KMS-11 (cell line): ENCODE measurements at regions not wholly inside any gene's neighbourhood (a gene's known extent, or its start where the extent isn't known, plus 50 kb on each side); places are given as distances from the start of the nearest gene placed in this dataset.

Experiments
- H2AFZ ChIP-seq: fragments of 200-600 bp; sonication (generic); 2 replicates; pipeline ENCODE4 v1.6.1; 2016; ENCODE audit warnings: antibody characterized with exemption, mixed run types, low read depth
- H3K27ac ChIP-seq: fragments of 200-600 bp; sonication (generic); 2 replicates; pipeline ENCODE4 v1.6.1; 2016; ENCODE audit warnings: mild to moderate bottlenecking, mixed run types
- H3K27me3 ChIP-seq: fragments of 200-600 bp; sonication (generic); 2 replicates; pipeline ENCODE4 v1.6.1; 2017; ENCODE audit warnings: mild to moderate bottlenecking, low read depth, mixed run types, moderate library complexity; ENCODE audit not compliant: insufficient read depth
- H3K36me3 ChIP-seq: fragments of 200-600 bp; sonication (generic); 2 replicates; pipeline ENCODE4 v1.6.1; 2017; ENCODE audit warnings: mild to moderate bottlenecking, mixed run types; ENCODE audit not compliant: insufficient read depth
- H3K4me1 ChIP-seq: fragments of 200-600 bp; sonication (generic); 2 replicates; pipeline ENCODE4 v1.6.1; 2016; ENCODE audit warnings: mild to moderate bottlenecking, low read depth, mixed run types; ENCODE audit not compliant: poor library complexity, severe bottlenecking
- H3K4me2 ChIP-seq: fragments of 200-600 bp; sonication (generic); 2 replicates; pipeline ENCODE4 v1.7.0; 2016; ENCODE audit warnings: mild to moderate bottlenecking, mixed run types
- H3K4me3 ChIP-seq: fragments of 200-600 bp; sonication (generic); IDR thresholded peaks from 2 replicates; pipeline ENCODE4 v1.6.1; 2017; ENCODE audit warnings: low read depth, low read length, mixed read lengths; ENCODE audit not compliant: insufficient read depth
- H3K79me2 ChIP-seq: fragments of 200-600 bp; sonication (generic); 2 replicates; pipeline ENCODE4 v1.6.1; 2016; ENCODE audit warnings: low read depth, mixed run types; ENCODE audit not compliant: insufficient read depth
- H3K9ac ChIP-seq: fragments of 200-600 bp; sonication (generic); 2 replicates; pipeline ENCODE4 v1.6.1; 2016; ENCODE audit warnings: mild to moderate bottlenecking, mixed run types
- H4K20me1 ChIP-seq: fragments of 200-600 bp; sonication (generic); 2 replicates; pipeline ENCODE4 v1.6.1; 2016; ENCODE audit warnings: mild to moderate bottlenecking, mixed run types; ENCODE audit not compliant: insufficient read depth
- TF ChIP-seq, protein P1 (sequence below): fragments of 200-600 bp; sonication (generic); conservative IDR thresholded peaks from 2 replicates; pipeline ENCODE4 v1.6.1; 2017; ENCODE audit warnings: low read depth, mild to moderate bottlenecking, antibody characterized with exemption, low read length, moderate library complexity, mixed read lengths

DNA sequence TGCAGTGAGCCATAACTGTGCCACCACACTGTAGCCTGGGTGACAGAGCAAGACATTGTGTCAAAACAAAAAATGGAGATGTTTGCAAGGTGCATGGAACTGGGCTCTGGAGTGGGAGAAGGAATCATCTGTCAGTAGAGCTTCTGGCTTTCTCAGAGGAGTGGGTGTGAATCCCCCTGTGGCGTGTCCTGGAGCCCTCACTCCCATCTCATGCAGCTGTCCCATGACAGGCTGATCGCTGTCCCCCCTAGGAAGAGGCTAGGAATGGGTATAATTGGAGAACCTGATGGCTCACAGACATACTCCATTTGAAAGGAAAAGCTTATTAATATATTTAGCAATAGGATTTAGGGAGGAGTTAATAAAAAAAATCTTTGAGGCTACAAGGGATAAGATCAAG is 125.8 kb upstream of the EPB41L3 start:
- no peak overlapping the region for H3K27ac ChIP-seq
- no peaks in the 10 kb centered on the region for H4K20me1 ChIP-seq
- no peaks in the 10 kb centered on the region for H3K36me3 ChIP-seq
- H3K4me2 ChIP-seq = no peak overlapping the region
- no peak overlapping the region for H2AFZ ChIP-seq
- no peak overlapping the region for H3K4me3 ChIP-seq
- no peaks in the 10 kb centered on the region for H3K4me1 ChIP-seq
- TF ChIP-seq, protein P1, sequence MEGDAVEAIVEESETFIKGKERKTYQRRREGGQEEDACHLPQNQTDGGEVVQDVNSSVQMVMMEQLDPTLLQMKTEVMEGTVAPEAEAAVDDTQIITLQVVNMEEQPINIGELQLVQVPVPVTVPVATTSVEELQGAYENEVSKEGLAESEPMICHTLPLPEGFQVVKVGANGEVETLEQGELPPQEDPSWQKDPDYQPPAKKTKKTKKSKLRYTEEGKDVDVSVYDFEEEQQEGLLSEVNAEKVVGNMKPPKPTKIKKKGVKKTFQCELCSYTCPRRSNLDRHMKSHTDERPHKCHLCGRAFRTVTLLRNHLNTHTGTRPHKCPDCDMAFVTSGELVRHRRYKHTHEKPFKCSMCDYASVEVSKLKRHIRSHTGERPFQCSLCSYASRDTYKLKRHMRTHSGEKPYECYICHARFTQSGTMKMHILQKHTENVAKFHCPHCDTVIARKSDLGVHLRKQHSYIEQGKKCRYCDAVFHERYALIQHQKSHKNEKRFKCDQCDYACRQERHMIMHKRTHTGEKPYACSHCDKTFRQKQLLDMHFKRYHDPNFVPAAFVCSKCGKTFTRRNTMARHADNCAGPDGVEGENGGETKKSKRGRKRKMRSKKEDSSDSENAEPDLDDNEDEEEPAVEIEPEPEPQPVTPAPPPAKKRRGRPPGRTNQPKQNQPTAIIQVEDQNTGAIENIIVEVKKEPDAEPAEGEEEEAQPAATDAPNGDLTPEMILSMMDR = no peak
- no peaks in the 10 kb centered on the region for H3K27me3 ChIP-seq
- no peak overlapping the region for H3K9ac ChIP-seq
- H3K79me2 ChIP-seq = no peaks in the 10 kb centered on the region

DNA sequence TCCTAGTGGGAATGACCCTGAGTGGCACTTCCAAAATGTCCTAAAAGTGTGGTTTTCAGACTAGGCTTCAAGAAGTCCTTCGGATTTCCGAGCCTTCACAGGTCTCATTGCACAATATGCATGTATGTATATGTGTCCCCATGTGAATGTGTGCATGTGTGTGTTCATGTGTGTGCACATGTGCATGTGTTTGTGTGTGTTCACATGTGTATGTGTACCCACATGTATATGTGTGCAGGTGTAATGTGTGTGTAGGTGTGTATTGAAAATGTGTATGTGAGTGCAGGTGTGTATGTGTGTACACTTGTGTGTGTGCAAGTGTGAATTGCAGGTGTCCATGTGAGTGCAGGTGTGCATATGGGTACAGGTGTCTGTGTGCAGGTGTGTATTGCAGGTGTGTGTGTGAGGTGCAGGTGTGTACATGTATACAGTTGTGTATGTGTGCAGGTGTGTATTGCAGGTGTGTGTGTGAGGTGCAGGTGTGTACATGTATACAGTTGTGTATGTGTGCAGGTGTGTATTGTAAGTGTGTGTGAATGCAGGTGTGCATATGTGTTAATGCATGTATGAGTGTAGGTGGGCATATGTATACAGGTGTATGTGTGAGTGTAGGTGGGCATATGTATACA is 124.4 kb upstream of the EPB41L3 start:
- TF ChIP-seq, protein P1 = no peak
- Histone ChIP-seq H3K9ac (no peak overlapping the region), H3K27me3 (no peaks in the 10 kb centered on the region), H3K27ac (no peak overlapping the region), H3K36me3 (no peaks in the 10 kb centered on the region), H3K4me3 (no peak overlapping the region), H3K79me2 (no peaks in the 10 kb centered on the region), H3K4me1 (no peaks in the 10 kb centered on the region), H4K20me1 (no peaks in the 10 kb centered on the region), H2AFZ (no peak overlapping the region), H3K4me2 (no peak overlapping the region)

DNA sequence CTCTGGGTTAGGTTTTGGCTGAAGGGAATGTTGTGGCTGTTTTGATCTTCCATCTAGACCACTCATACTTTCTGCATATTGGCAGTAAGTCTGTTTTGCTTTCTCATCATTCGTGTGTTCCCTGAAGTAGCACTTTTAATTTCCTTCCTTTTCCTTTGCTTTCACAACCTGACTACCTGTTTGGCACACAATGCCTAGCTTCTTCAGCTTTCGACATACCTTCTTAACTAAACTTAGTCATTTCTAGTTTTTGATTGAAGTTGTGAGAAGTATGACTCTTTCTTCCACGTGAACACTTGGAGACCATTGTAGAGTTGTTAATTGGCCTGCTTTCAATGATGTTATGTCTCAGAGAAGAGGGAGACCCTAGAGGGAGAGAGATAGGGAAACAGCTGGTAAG is 123.6 kb upstream of the EPB41L3 start:
- Histone ChIP-seq H3K4me2 (no peak overlapping the region), H3K79me2 (no peaks in the 10 kb centered on the region), H3K4me3 (no peak overlapping the region), H4K20me1 (no peaks in the 10 kb centered on the region), H2AFZ (no peak overlapping the region), H3K27me3 (no peaks in the 10 kb centered on the region), H3K4me1 (no peaks in the 10 kb centered on the region), H3K9ac (no peak overlapping the region), H3K27ac (no peak overlapping the region), H3K36me3 (no peaks in the 10 kb centered on the region)
- TF ChIP-seq, protein P1 = no peak

DNA sequence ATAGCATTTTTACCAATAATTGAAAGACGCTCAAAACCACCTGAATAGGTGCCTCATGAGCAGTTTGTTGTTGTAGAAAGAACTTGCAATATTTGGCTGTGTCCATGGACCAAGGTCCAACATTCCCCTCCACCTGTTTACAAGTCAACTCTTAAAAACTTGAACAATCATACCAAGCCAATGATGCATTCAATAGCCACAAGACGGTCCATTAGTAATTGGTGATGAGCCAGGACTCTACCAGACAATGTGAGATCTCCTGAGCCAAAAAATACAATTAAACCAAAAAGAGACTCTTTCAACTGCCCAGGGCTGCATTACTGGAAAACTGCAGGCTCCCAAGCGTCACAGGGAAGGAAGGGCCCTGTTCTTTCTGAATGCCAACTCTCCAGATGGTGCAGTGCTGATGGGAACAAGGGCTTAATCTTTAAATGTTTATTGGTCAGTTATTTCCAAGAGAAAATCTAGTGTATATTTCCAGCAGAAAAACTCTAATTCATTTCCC is 118.8 kb upstream of the EPB41L3 start:
- H3K27ac ChIP-seq = no peak overlapping the region
- no peaks in the 10 kb centered on the region for H3K36me3 ChIP-seq
- H2AFZ ChIP-seq = no peak overlapping the region
- H3K9ac ChIP-seq = no peak overlapping the region
- H3K4me1 ChIP-seq = no peaks in the 10 kb centered on the region
- H3K27me3 ChIP-seq = no peaks in the 10 kb centered on the region
- TF ChIP-seq, protein P1 = no peak
- no peak overlapping the region for H3K4me3 ChIP-seq
- H3K79me2 ChIP-seq = no peaks in the 10 kb centered on the region
- no peaks in the 10 kb centered on the region for H4K20me1 ChIP-seq
- H3K4me2 ChIP-seq = no peak overlapping the region
